ENCODE measurements at regions not wholly inside any gene's neighbourhood (a gene's known extent, or its start where the extent isn't known, plus 50 kb on each side); places are given as distances from the start of the nearest gene placed in this dataset.

DNA sequence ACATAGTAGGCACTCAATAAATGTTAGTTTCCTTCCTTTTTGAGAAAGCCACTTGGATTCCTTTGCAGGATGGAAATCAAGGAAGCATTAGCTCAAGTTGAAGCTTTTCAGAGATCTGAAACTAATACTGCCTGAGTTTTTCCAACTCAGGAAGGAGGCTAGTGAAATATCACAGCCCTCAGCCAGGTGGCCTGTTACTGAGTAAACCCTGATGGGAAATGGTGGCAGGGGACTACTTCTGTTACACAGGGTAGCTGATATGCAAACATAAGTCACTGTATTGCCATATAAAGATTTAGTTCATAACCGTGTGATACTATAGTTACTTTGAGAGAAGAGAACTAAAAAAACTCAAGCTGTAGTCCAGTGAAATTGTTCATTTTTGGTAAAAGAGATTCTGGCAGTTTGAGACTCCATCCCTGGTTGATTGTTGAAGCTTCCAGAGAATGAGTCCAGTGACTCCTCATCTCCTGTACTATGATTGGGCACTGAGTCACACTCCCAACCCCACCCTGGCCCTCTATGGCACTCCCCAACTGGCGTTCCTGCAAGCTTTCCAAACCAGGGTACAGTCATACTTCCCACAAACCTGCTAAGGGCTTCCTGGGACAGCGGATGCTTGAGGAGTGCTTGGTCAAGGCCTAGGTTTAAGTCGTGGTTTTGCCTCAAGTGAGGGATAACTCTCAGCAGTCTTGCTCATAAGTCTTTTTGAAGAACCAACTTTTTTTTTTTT, 81.8 kb downstream of the MID1IP1 start:
- no peak overlapping the region for H3K4me2 ChIP-seq (ENCODE audit: insufficient read depth, insufficient read length, low read length)
- H3K23ac ChIP-seq (ENCODE audit: insufficient read length, low read depth, low read length), result no peak overlapping the region
- no peak overlapping the region for H2BK5ac ChIP-seq (ENCODE audit: insufficient read length, low read length)
- no peaks in the 10 kb centered on the region for H4K20me1 ChIP-seq (ENCODE audit: control insufficient read depth, insufficient read depth, insufficient read length)
- no peak overlapping the region for H2BK120ac ChIP-seq (ENCODE audit: low read depth, low read length, poor library complexity, severe bottlenecking)
- TF ChIP-seq, protein P1, sequence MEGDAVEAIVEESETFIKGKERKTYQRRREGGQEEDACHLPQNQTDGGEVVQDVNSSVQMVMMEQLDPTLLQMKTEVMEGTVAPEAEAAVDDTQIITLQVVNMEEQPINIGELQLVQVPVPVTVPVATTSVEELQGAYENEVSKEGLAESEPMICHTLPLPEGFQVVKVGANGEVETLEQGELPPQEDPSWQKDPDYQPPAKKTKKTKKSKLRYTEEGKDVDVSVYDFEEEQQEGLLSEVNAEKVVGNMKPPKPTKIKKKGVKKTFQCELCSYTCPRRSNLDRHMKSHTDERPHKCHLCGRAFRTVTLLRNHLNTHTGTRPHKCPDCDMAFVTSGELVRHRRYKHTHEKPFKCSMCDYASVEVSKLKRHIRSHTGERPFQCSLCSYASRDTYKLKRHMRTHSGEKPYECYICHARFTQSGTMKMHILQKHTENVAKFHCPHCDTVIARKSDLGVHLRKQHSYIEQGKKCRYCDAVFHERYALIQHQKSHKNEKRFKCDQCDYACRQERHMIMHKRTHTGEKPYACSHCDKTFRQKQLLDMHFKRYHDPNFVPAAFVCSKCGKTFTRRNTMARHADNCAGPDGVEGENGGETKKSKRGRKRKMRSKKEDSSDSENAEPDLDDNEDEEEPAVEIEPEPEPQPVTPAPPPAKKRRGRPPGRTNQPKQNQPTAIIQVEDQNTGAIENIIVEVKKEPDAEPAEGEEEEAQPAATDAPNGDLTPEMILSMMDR (conservative IDR thresholded peaks at IDR 0.05), result no peak
- H3K79me2 ChIP-seq (ENCODE audit: insufficient read depth, low read length), result no peaks in the 10 kb centered on the region
- Mint-ChIP-seq H3K27me3 (ENCODE audit: low read depth) (no peaks in the 10 kb centered on the region), H3K4me3 (no peak overlapping the region), H3K36me3 (ENCODE audit: insufficient read depth in 1 of 3, low read depth in 3 of 3) (peaks cover 0 to 4% (median 4%) of the 10 kb centered on the region in 3 experiments; a peak in 4 of 7 replicates), H3K9me3 (peaks cover 51 to 65% of the 10 kb centered on the region in 2 experiments), H3K4me1 (0 out of 4 replicates have a peak, but pooled peaks cover 0 to 4% of the 10 kb centered on the region in 2 experiments), H3K27ac (no peak overlapping the region)
- H3T11ph ChIP-seq (ENCODE audit: low read length), result no peak overlapping the region
- no peak overlapping the region for H4K8ac ChIP-seq (replicated peaks; ENCODE audit: insufficient read length, low read depth, low read length)
- H3K27ac ChIP-seq (ENCODE audit: insufficient read length, low read depth, low read length), result no peak overlapping the region
- H2BK15ac ChIP-seq (ENCODE audit: low read depth, low read length), result no peak overlapping the region
- H3K79me1 ChIP-seq (ENCODE audit: insufficient read depth, low read depth, low read length, poor library complexity, severe bottlenecking), result no peaks in the 10 kb centered on the region
- H2BK12ac ChIP-seq (ENCODE audit: insufficient read length, low read depth, low read length), result no peak overlapping the region
- H3K4me1 ChIP-seq (ENCODE audit: insufficient read depth, low read length), result no peaks in the 10 kb centered on the region
- H3K23me2 ChIP-seq (ENCODE audit: insufficient read length, low read depth, low read length, poor library complexity, severe bottlenecking), result no peaks in the 10 kb centered on the region
- H2AK5ac ChIP-seq (ENCODE audit: insufficient read length, low read length), result no peak overlapping the region
- no peak overlapping the region for H2AFZ ChIP-seq (ENCODE audit: low read length)
- peaks cover 8% of the 10 kb centered on the region for H3K9me3 ChIP-seq (ENCODE audit: control insufficient read depth, low read depth, low read length)
- no peak overlapping the region for H3K56ac ChIP-seq (ENCODE audit: insufficient read length, low read depth, low read length)
- no peak overlapping the region for H3K4ac ChIP-seq (ENCODE audit: low read depth, low read length)
- no peaks in the 10 kb centered on the region for H3K27me3 ChIP-seq (ENCODE audit: insufficient read depth, low read length)
- H3K9ac ChIP-seq (ENCODE audit: extremely low read depth, insufficient read length, low read length), result no peak overlapping the region
- WGBS (ENCODE audit: extremely low coverage, insufficient read length, low lambda C conversion rate), result no CpG with 5 or more reads among the region's 4 CpGs
- no peak for DNase-seq
- no peak overlapping the region for H4K5ac ChIP-seq (ENCODE audit: insufficient read length, low read depth, low read length)
- no peak overlapping the region for H4K91ac ChIP-seq (ENCODE audit: insufficient read length, low read depth, low read length)
- no peak overlapping the region for H3K14ac ChIP-seq (ENCODE audit: insufficient read depth, low read length)
- H2BK20ac ChIP-seq (ENCODE audit: low read depth, low read length, poor library complexity, severe bottlenecking), result no peak overlapping the region
- no peak overlapping the region for H3K18ac ChIP-seq (ENCODE audit: insufficient read length, low read depth, low read length)

Measured in H9 (cell line).